ENCODE measurements at regions not wholly inside any gene's neighbourhood (a gene's known extent, or its start where the extent isn't known, plus 50 kb on each side); places are given as distances from the start of the nearest gene placed in this dataset.

- Histone ChIP-seq H3K4me3 (replicated peaks; ENCODE audit: insufficient read depth, low read length) (no peak overlapping the region), H3K27ac (replicated peaks) (no peak overlapping the region), H3K27me3 (ENCODE audit: insufficient read depth, poor library complexity, severe bottlenecking) (no peaks in the 10 kb centered on the region)
- DNase-seq (ENCODE audit: low read depth in 1 of 2, low spot score in 1 of 2) = no peak
- TF ChIP-seq REST (IDR thresholded peaks at IDR 0.05; ENCODE audit: insufficient replicate concordance, low read depth) = no peak
These were observed 518.5 kb downstream of the NR2F1-AS1 start for GRCh38 chr5:93062548-93062947.

- no peak for DNase-seq (ENCODE audit: low read depth in 1 of 2, low spot score in 1 of 2)
- H3K27me3 ChIP-seq (ENCODE audit: insufficient read depth, poor library complexity, severe bottlenecking) = no peaks in the 10 kb centered on the region
- H3K4me3 ChIP-seq (replicated peaks; ENCODE audit: insufficient read depth, low read length) = no peak overlapping the region
- no peak overlapping the region for H3K27ac ChIP-seq (replicated peaks)
- TF ChIP-seq CTCF (IDR thresholded peaks at IDR 0.05; ENCODE audit: insufficient read depth, low read length) (no peak), POLR2AphosphoS5 (IDR thresholded peaks at IDR 0.05; ENCODE audit: low read depth) (no peak), GABPA (IDR thresholded peaks at IDR 0.05; ENCODE audit: low read depth) (no peak), SPI1 (IDR thresholded peaks at IDR 0.05; ENCODE audit: borderline replicate concordance, low read depth) (no peak), REST (IDR thresholded peaks at IDR 0.05; ENCODE audit: insufficient replicate concordance, low read depth) (no peak)
These were observed 522.7 kb downstream of the NR2F1-AS1 start for GRCh38 chr5:93058309-93058708.

GRCh38 chr5:93057311-93057710 lies 523.7 kb downstream of the NR2F1-AS1 start:
- Histone ChIP-seq H3K27me3 (ENCODE audit: insufficient read depth, poor library complexity, severe bottlenecking) (no peaks in the 10 kb centered on the region), H3K27ac (replicated peaks) (no peak overlapping the region), H3K4me3 (replicated peaks; ENCODE audit: insufficient read depth, low read length) (no peak overlapping the region)
- TF ChIP-seq REST (IDR thresholded peaks at IDR 0.05; ENCODE audit: insufficient replicate concordance, low read depth) = no peak
- DNase-seq (ENCODE audit: low read depth in 1 of 2, low spot score in 1 of 2) = no peak

GRCh38 chr5:93055971-93056370 lies 525.0 kb downstream of the NR2F1-AS1 start:
- no peak for DNase-seq (ENCODE audit: low read depth in 1 of 2, low spot score in 1 of 2)
- Histone ChIP-seq H3K27ac (replicated peaks) (no peak overlapping the region), H3K27me3 (ENCODE audit: insufficient read depth, poor library complexity, severe bottlenecking) (no peaks in the 10 kb centered on the region), H3K4me3 (replicated peaks; ENCODE audit: insufficient read depth, low read length) (no peak overlapping the region)
- no peak for TF ChIP-seq SPI1 (IDR thresholded peaks at IDR 0.05; ENCODE audit: borderline replicate concordance, low read depth)

GRCh38 chr5:93055561-93055960 lies 525.5 kb downstream of the NR2F1-AS1 start:
- no peaks in the 10 kb centered on the region for H3K27me3 ChIP-seq (ENCODE audit: insufficient read depth, poor library complexity, severe bottlenecking)
- no peak overlapping the region for H3K27ac ChIP-seq (replicated peaks)
- DNase-seq (ENCODE audit: low read depth in 1 of 2, low spot score in 1 of 2) = no peak
- H3K4me3 ChIP-seq (replicated peaks; ENCODE audit: insufficient read depth, low read length) = no peak overlapping the region
- TF ChIP-seq SPI1 (IDR thresholded peaks at IDR 0.05; ENCODE audit: borderline replicate concordance, low read depth) (no peak), POLR2AphosphoS5 (IDR thresholded peaks at IDR 0.05; ENCODE audit: low read depth) (no peak), GABPA (IDR thresholded peaks at IDR 0.05; ENCODE audit: low read depth) (no peak), CTCF (IDR thresholded peaks at IDR 0.05; ENCODE audit: insufficient read depth, low read length) (no peak), REST (IDR thresholded peaks at IDR 0.05; ENCODE audit: insufficient replicate concordance, low read depth) (no peak)

All from HL-60 (cell line).